GM12873 (cell line): ENCODE measurements at regions not wholly inside any gene's neighbourhood (a gene's known extent, or its start where the extent isn't known, plus 50 kb on each side); places are given as distances from the start of the nearest gene placed in this dataset.

ENCODE experiments used
- CTCF ChIP-seq: IDR thresholded peaks from 2 replicates; pipeline ENCODE4 v1.5.1; 2012; ENCODE audit warnings: low read depth, mild to moderate bottlenecking, moderate library complexity, low read length, control low read depth; ENCODE audit not compliant: insufficient read depth; ENCODE audit errors: missing control alignments

GRCh38 chr12:12010277-12011039, 60.3 kb upstream of the BCL2L14 start:
- no peak for TF ChIP-seq CTCF

DNA sequence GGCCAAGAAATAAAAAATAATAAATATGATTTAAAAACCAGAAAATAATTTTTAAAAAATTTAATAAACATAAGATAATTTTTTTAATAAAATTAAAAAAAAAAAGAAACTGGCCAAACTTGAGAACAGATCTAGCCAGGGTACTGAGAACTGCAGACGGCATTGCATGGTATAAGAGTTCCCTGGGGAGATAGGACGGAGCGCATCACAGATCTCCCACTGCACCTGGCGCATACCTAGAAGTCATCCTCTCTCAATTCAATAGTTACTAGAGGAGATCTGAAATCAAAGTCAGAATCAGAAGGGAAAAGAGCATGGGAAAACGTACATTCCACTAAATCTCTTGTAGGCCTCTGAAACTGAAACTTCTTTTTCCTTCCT, 58.9 kb upstream of the BCL2L14 start:
- TF ChIP-seq CTCF = no peak

DNA sequence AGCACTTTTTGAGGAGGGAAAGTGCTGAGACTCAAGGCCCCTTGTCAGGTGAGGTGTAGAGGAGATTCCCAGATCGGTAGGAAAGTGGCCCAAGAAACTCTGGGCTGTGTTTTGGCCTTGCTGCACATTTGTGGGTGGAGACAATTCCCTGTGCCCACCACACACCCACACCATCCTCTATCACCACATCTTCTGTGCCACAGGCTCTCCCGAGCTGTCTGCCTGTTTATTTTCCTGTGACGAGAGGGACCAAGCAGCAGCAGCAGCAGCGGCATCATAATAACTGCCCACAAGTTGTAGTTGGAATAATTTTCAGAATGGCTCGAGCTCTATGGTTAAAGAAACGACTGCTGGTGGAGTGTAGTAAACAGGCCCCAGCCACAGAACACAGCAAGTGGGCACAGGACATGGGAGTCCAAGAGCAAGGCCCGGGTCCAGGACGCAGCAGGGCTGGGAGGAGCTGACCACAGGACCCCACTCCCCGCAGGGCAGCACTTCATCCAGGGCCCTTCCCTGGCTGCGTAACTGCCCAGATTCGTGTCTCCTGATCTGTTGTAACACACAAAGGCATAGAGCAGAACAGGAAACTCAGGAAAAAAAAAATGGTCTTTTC, 55.6 kb upstream of the BCL2L14 start:
- TF ChIP-seq CTCF = no peak

DNA sequence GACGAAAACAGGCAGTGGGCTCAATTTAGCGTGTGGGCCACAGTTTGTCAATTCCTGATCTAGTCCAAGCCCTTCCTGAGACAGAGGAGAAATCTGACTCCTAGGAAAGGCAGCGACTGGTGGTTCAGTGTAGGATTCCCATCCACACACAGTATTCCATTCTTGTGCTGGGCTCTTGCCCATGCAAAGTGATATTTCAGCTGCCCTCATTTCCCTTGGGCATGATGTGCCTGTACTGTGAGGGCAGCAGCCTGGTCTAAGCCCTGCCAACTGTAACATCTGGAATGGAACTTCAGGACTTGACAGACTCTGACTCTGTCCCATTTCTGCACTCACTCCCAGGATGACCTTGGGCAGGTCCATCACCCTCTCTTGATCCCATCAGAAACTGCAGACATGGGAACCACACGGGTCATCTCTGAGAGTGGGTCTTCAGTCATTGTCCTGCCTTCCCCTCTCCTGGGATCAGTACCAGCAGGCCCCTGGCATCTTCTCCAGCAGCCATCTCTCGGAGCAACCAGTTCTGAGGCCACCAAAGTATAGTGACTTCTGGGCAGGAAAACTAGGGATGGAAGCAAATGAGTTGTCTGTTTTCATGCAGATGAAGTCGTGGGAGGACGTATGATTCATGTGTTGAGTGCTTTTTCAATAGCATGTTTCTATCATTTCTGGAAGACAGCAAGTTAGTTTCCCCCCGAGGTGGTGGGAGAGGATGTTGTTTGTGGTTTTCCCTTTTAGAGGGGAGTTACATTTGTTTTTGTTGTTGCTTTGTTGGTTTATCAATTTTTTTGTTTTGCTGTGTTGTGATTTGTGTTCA, 54.2 kb upstream of the BCL2L14 start:
- TF ChIP-seq CTCF = no peak

GRCh38 chr12:12017135-12017581, 53.6 kb upstream of the BCL2L14 start:
- TF ChIP-seq CTCF = no peak

GRCh38 chr12:12017798-12018197, 52.9 kb upstream of the BCL2L14 start:
- no peak for TF ChIP-seq CTCF

DNA sequence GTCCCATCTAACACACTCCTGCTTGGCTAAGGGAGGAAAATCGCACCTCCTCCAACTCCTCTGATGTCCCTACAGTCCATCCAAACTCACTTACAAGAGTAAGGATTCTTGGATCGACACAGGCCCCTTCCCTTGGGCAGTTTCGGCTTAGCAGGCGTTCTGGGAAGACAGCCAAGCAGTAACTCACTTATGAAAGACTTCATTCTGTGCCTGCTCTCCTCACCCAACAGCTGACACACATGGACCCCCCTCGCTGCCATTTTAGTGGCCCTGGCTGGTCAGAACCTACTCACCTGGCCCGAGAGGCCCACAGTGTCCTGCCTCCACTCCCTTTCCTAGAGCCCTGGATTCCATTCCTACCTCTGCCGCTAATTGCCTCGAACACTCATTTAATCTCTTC, 52.3 kb upstream of the BCL2L14 start:
- no peak for TF ChIP-seq CTCF
